IMR-90 (cell line): ENCODE measurements at regions not wholly inside any gene's neighbourhood (a gene's known extent, or its start where the extent isn't known, plus 50 kb on each side); places are given as distances from the start of the nearest gene placed in this dataset.

Experiments
- ATAC-seq: fragments of 200-7000 bp; cut with Tn5 transposase; 2 replicates; pipeline ENCODE4 v1.9.1; 2020; ENCODE audit warnings: low read depth, mild to moderate bottlenecking, moderate library complexity
- BruUV-seq: library from RNA; stranded (reverse); fragments of 400-500 nt; replicated peaks from 2 replicates; lab custom pipeline; 2021; lab: Mats Ljungman, UMichigan
- CTCF ChIA-PET: fragments of 300-600 bp; formaldehyde crosslinking; extraction: SDS; loops from one replicate; lab custom pipeline; 2021; ENCODE audit warnings: antibody characterized with exemption; lab: Yijun Ruan, JAX
- POLR2A ChIA-PET: fragments of 300-600 bp; sonication (Branson Sonifier 250); formaldehyde crosslinking; loops from one replicate; lab custom pipeline; 2022; ENCODE audit warnings: antibody characterized with exemption; ENCODE audit not compliant: unreplicated experiment; lab: Charles Lee
- DNase-seq: peaks from one replicate; pipeline ENCODE4 v3.0.0; 2013
- H2AFZ ChIP-seq: replicated peaks from 2 replicates; pipeline ENCODE3; 2013; ENCODE audit warnings: low read length, mild to moderate bottlenecking; ENCODE audit not compliant: poor library complexity
- H2AK5ac ChIP-seq: 2 replicates; pipeline ENCODE4 v1.6.1; 2013; ENCODE audit warnings: low read depth, low read length, inconsistent platforms
- H2AK9ac ChIP-seq: replicated peaks from 2 replicates; pipeline ENCODE3; 2013; ENCODE audit warnings: mild to moderate bottlenecking, low read depth, low read length, moderate library complexity; ENCODE audit not compliant: poor library complexity
- H2BK120ac ChIP-seq: 2 replicates; pipeline ENCODE4 v1.6.1; 2013; ENCODE audit warnings: low read depth, low read length, inconsistent platforms
- H2BK15ac ChIP-seq: 3 replicates; pipeline ENCODE4 v1.6.1; 2013; ENCODE audit warnings: low read depth, low read length, inconsistent platforms
- H2BK20ac ChIP-seq: 2 replicates; pipeline ENCODE4 v1.6.1; 2013; ENCODE audit warnings: low read depth, mild to moderate bottlenecking, inconsistent platforms, low read length, moderate library complexity
- H2BK5ac ChIP-seq: 2 replicates; pipeline ENCODE4 v1.6.1; 2013; ENCODE audit warnings: mild to moderate bottlenecking, low read depth, low read length, inconsistent platforms; ENCODE audit not compliant: poor library complexity, severe bottlenecking
- H3K14ac ChIP-seq: replicated peaks from 2 replicates; pipeline ENCODE4 v1.6.1; 2013; ENCODE audit warnings: low read depth, low read length, inconsistent platforms
- H3K18ac ChIP-seq: 2 replicates; pipeline ENCODE4 v1.6.1; 2013; ENCODE audit warnings: low read depth, low read length, control low read depth
- H3K23ac ChIP-seq: 2 replicates; pipeline ENCODE4 v1.6.1; 2013; ENCODE audit warnings: low read depth, low read length, inconsistent platforms
- H3K27ac ChIP-seq: 2 replicates; pipeline ENCODE4 v1.5.1; 2013; ENCODE audit warnings: mild to moderate bottlenecking, control low read depth, low read length; ENCODE audit not compliant: insufficient read depth
- H3K27me3 ChIP-seq: 2 replicates; pipeline ENCODE4 v1.6.1; 2013; ENCODE audit warnings: low read length; ENCODE audit not compliant: control insufficient read depth, insufficient read depth
- H3K36me3 ChIP-seq: 2 replicates; pipeline ENCODE4 v1.6.1; 2013; ENCODE audit warnings: low read length, mixed read lengths; ENCODE audit not compliant: control insufficient read depth, insufficient read depth
- H3K4ac ChIP-seq: 2 replicates; pipeline ENCODE4 v1.6.1; 2013; ENCODE audit warnings: low read depth, low read length, inconsistent platforms
- H3K4me1 ChIP-seq: 2 replicates; pipeline ENCODE4 v1.6.1; 2013; ENCODE audit warnings: low read length, mixed read lengths; ENCODE audit not compliant: control insufficient read depth, insufficient read depth
- H3K4me2 ChIP-seq: 2 replicates; pipeline ENCODE4 v1.6.1; 2013; ENCODE audit warnings: low read depth, mild to moderate bottlenecking, control low read depth, low read length, moderate library complexity
- H3K4me3 ChIP-seq: 2 replicates; pipeline ENCODE4 v1.5.1; 2013; ENCODE audit warnings: low read depth, mild to moderate bottlenecking, control low read depth, low read length, moderate library complexity; ENCODE audit not compliant: insufficient read depth
- H3K56ac ChIP-seq: 2 replicates; pipeline ENCODE4 v1.6.1; 2013; ENCODE audit warnings: low read length, inconsistent platforms; ENCODE audit not compliant: insufficient read depth; ENCODE audit errors: extremely low read depth
- H3K79me1 ChIP-seq, 2 experiments: 2 replicates each; pipeline ENCODE4 v1.6.1; 2013; ENCODE audit warnings: low read length in 2 of 2, inconsistent platforms in 1 of 2, low read depth in 1 of 2
- H3K9ac ChIP-seq: 2 replicates; pipeline ENCODE4 v1.6.1; 2013; ENCODE audit warnings: low read depth, low read length, control low read depth
- H3K9me1 ChIP-seq: 2 replicates; pipeline ENCODE4 v1.6.1; 2013; ENCODE audit warnings: low read length, inconsistent platforms; ENCODE audit not compliant: insufficient read depth
- H3K9me3 ChIP-seq: 2 replicates; pipeline ENCODE4 v1.6.1; 2013; ENCODE audit warnings: low read length; ENCODE audit not compliant: control insufficient read depth, insufficient read depth
- H4K20me1 ChIP-seq: 2 replicates; pipeline ENCODE4 v1.6.1; 2013; ENCODE audit warnings: low read length, inconsistent platforms; ENCODE audit not compliant: insufficient read depth
- H4K5ac ChIP-seq: 2 replicates; pipeline ENCODE4 v1.6.1; 2013; ENCODE audit warnings: mild to moderate bottlenecking, low read depth, low read length, control low read depth
- H4K8ac ChIP-seq, 2 experiments: 2 replicates each; pipeline ENCODE4 v1.6.1; 2013; ENCODE audit warnings: low read depth in 2 of 2, low read length in 2 of 2, control low read depth in 1 of 2, inconsistent platforms in 1 of 2
- H4K91ac ChIP-seq: 2 replicates; pipeline ENCODE4 v1.6.1; 2013; ENCODE audit warnings: low read depth, low read length, inconsistent platforms; ENCODE audit not compliant: insufficient read depth
- BHLHE40 ChIP-seq: fragments of 150-350 bp; IDR thresholded peaks from 2 replicates; pipeline ENCODE4 v1.6.1; 2016; ENCODE audit warnings: mild to moderate bottlenecking, low read depth, low read length
- CEBPB ChIP-seq: IDR thresholded peaks from 2 replicates; pipeline ENCODE4 v1.6.1; 2012; ENCODE audit warnings: low read depth, low read length, improper control_type of control experiment
- FOS ChIP-seq: fragments of 150-350 bp; IDR thresholded peaks from 2 replicates; pipeline ENCODE4 v1.6.1; 2016; ENCODE audit warnings: low read depth, low read length
- MAFK ChIP-seq: IDR thresholded peaks from 2 replicates; pipeline ENCODE4 v1.6.1; 2012; ENCODE audit warnings: low read depth, low read length, improper control_type of control experiment
- MAZ ChIP-seq: IDR thresholded peaks from 2 replicates; pipeline ENCODE4 v1.6.1; 2012; ENCODE audit warnings: low read depth, mild to moderate bottlenecking, low read length, improper control_type of control experiment, moderate library complexity, borderline replicate concordance
- MXI1 ChIP-seq: IDR thresholded peaks from 2 replicates; pipeline ENCODE4 v1.6.1; 2012; ENCODE audit warnings: low read depth, mild to moderate bottlenecking, low read length, moderate library complexity, borderline replicate concordance
- NFE2L2 ChIP-seq: fragments of 150-350 bp; IDR thresholded peaks from 2 replicates; pipeline ENCODE4 v1.6.1; 2016; ENCODE audit warnings: low read depth, mild to moderate bottlenecking, low read length
- RAD21 ChIP-seq: IDR thresholded peaks from 2 replicates; pipeline ENCODE4 v1.6.1; 2012; ENCODE audit warnings: low read length, improper control_type of control experiment
- RCOR1 ChIP-seq: IDR thresholded peaks from 2 replicates; pipeline ENCODE4 v1.6.1; 2012; ENCODE audit warnings: mild to moderate bottlenecking, low read length, improper control_type of control experiment; ENCODE audit not compliant: insufficient replicate concordance
- RFX5 ChIP-seq: IDR thresholded peaks from 2 replicates; pipeline ENCODE4 v1.8.0; 2012; ENCODE audit warnings: low read depth, mild to moderate bottlenecking, low read length, moderate library complexity
- SMC3 ChIP-seq: fragments of 150-350 bp; IDR thresholded peaks from 2 replicates; pipeline ENCODE4 v1.6.1; 2016; ENCODE audit warnings: low read depth, mild to moderate bottlenecking, antibody characterized with exemption, low read length, moderate library complexity
- USF2 ChIP-seq: fragments of 150-350 bp; IDR thresholded peaks from 2 replicates; pipeline ENCODE4 v1.6.1; 2017; ENCODE audit warnings: mild to moderate bottlenecking, antibody characterized with exemption, low read length, low read depth
- WGBS, 2 experiments: methylation state at CpG; one replicate each; pipeline versions ENCODE4 v1.1.5 to v1.1.7; 2013; ENCODE audit warnings: missing lambda C conversion rate in 2 of 2; ENCODE audit not compliant: insufficient read length in 1 of 2; ENCODE audit errors: extremely low coverage in 2 of 2; 5-methylcytosine and 5-hydroxymethylcytosine counted together
- dilution Hi-C: fragments of 300-500 bp; cut with HindIII; formaldehyde crosslinking; loops from one replicate; pipeline ENCODE4 v1.14.3; 2018; ENCODE audit warnings: low sequenced_read_pairs; ENCODE audit not compliant: unreplicated experiment
- in situ Hi-C: fragments of 300-500 bp; cut with MboI; formaldehyde crosslinking; loops from 3 replicates; pipeline ENCODE4 v1.14.3; 2019; ENCODE audit warnings: low sequenced_read_pairs, inconsistent platforms, mixed read lengths
- intact Hi-C: fragments of 100-400 bp; cut with micrococcal nuclease; formaldehyde crosslinking; loops from 2 replicates; pipeline ENCODE4 v1.10.0; 2022
- TF ChIP-seq, protein P1 (sequence below): fragments of 150-350 bp; IDR thresholded peaks from 2 replicates; pipeline ENCODE4 v1.6.1; 2016; ENCODE audit warnings: low read depth, mild to moderate bottlenecking, low read length, moderate library complexity, borderline replicate concordance
- TF ChIP-seq, protein P2 (sequence below): conservative IDR thresholded peaks from 2 replicates; pipeline ENCODE4 v1.5.1; 2012; ENCODE audit warnings: mild to moderate bottlenecking, low read depth, low read length, improper control_type of control experiment

- H3K14ac ChIP-seq: no peak overlapping the region
- CTCF ChIA-PET: no interaction called here
- H4K20me1 ChIP-seq: no peaks in the 10 kb centered on the region
- H3K4ac ChIP-seq: no peak overlapping the region
- H3K18ac ChIP-seq: no peak overlapping the region
- H3K4me3 ChIP-seq: no peak overlapping the region
- H2BK120ac ChIP-seq: no peak overlapping the region
- no peaks in the 10 kb centered on the region for H3K4me1 ChIP-seq
- no peaks in the 10 kb centered on the region for H3K79me1 ChIP-seq
- no peak overlapping the region for H3K4me2 ChIP-seq
- H3K9ac ChIP-seq: no peak overlapping the region
- in situ Hi-C loops (no loop called here), dilution Hi-C loops (no loop called here), intact Hi-C loops (no loop called here)
- H2AK9ac ChIP-seq: no peak overlapping the region
- H3K36me3 ChIP-seq: no peaks in the 10 kb centered on the region
- H4K8ac ChIP-seq: no peak overlapping the region
- no peak overlapping the region for H4K91ac ChIP-seq
- ATAC-seq: no peak
- no peaks in the 10 kb centered on the region for H3K27me3 ChIP-seq
- H3K9me3 ChIP-seq: peaks cover 5% of the 10 kb centered on the region; the same call in 1 of the 2 replicates
- H2AFZ ChIP-seq: no peak overlapping the region
- H2BK5ac ChIP-seq: no peak overlapping the region
- no peak for DNase-seq
- no TSS peak for BruUV-seq
- H3K56ac ChIP-seq: no peak overlapping the region
- H2AK5ac ChIP-seq: no peak overlapping the region
- no peak overlapping the region for H2BK20ac ChIP-seq
- no peak overlapping the region for H2BK15ac ChIP-seq
- POLR2A ChIA-PET: no interaction called here
- H4K5ac ChIP-seq: no peak overlapping the region
- TF ChIP-seq RFX5 (no peak), SMC3 (no peak), MAFK (no peak), USF2 (no peak), MXI1 (no peak), MAZ (no peak), NFE2L2 (no peak), BHLHE40 (no peak), FOS (no peak), CEBPB (no peak), RCOR1 (no peak), RAD21 (no peak)
- TF ChIP-seq, protein P1, sequence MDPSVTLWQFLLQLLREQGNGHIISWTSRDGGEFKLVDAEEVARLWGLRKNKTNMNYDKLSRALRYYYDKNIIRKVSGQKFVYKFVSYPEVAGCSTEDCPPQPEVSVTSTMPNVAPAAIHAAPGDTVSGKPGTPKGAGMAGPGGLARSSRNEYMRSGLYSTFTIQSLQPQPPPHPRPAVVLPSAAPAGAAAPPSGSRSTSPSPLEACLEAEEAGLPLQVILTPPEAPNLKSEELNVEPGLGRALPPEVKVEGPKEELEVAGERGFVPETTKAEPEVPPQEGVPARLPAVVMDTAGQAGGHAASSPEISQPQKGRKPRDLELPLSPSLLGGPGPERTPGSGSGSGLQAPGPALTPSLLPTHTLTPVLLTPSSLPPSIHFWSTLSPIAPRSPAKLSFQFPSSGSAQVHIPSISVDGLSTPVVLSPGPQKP: no peak
- TF ChIP-seq, protein P2, sequence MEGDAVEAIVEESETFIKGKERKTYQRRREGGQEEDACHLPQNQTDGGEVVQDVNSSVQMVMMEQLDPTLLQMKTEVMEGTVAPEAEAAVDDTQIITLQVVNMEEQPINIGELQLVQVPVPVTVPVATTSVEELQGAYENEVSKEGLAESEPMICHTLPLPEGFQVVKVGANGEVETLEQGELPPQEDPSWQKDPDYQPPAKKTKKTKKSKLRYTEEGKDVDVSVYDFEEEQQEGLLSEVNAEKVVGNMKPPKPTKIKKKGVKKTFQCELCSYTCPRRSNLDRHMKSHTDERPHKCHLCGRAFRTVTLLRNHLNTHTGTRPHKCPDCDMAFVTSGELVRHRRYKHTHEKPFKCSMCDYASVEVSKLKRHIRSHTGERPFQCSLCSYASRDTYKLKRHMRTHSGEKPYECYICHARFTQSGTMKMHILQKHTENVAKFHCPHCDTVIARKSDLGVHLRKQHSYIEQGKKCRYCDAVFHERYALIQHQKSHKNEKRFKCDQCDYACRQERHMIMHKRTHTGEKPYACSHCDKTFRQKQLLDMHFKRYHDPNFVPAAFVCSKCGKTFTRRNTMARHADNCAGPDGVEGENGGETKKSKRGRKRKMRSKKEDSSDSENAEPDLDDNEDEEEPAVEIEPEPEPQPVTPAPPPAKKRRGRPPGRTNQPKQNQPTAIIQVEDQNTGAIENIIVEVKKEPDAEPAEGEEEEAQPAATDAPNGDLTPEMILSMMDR: no peak
- no peak overlapping the region for H3K23ac ChIP-seq
- no CpG with 5 or more reads among the region's 4 CpGs for WGBS, 2 experiments
- no peaks in the 10 kb centered on the region for H3K9me1 ChIP-seq
- H3K27ac ChIP-seq: no peak overlapping the region
Observed at GRCh38 chr13:68064001-68064770, 834.0 kb upstream of the PCDH9 start.
